ENCODE measurements at regions not wholly inside any gene's neighbourhood (a gene's known extent, or its start where the extent isn't known, plus 50 kb on each side); places are given as distances from the start of the nearest gene placed in this dataset.

GRCh38 chr9:95752129-95752731, 123.3 kb upstream of the ERCC6L2 start:
- Histone ChIP-seq H3K4me3 (ENCODE audit: low read depth in 1 of 3, low read length in 3 of 3) (no peak overlapping the region), H3K9me3 (ENCODE audit: control insufficient read depth in 2 of 2, insufficient read depth in 1 of 2, low read depth in 1 of 2, low read length in 1 of 2) (no peaks in the 10 kb centered on the region), H3K36me3 (ENCODE audit: control insufficient read depth in 3 of 3, insufficient read depth in 2 of 3, low read depth in 1 of 3, low read length in 3 of 3) (no peaks in the 10 kb centered on the region), H3K4me1 (ENCODE audit: control insufficient read depth in 3 of 3, insufficient read depth in 2 of 3, low read depth in 1 of 3, low read length in 2 of 3) (peaks cover 0 to 4% (median 0%) of the 10 kb centered on the region in 3 donors), H3K27ac (ENCODE audit: low read depth in 1 of 3, low read length in 2 of 3) (no peak overlapping the region), H3K27me3 (ENCODE audit: control insufficient read depth in 3 of 3, insufficient read depth in 3 of 3, low read length in 3 of 3) (peaks cover 0 to 9% (median 0%) of the 10 kb centered on the region in 3 donors)
- 49 to 53% (median 51%) methylated on average over 30 to 41 of the region's 41 CpGs for WGBS, 3 donors
- no peak for FAIRE-seq
- no peak for DNase-seq

- H3K27ac ChIP-seq (ENCODE audit: low read depth in 1 of 3, low read length in 2 of 3): no peak overlapping the region
- H3K36me3 ChIP-seq (ENCODE audit: control insufficient read depth in 3 of 3, insufficient read depth in 2 of 3, low read depth in 1 of 3, low read length in 3 of 3): no peaks in the 10 kb centered on the region
- no peak for DNase-seq
- no peak overlapping the region for H3K4me3 ChIP-seq (ENCODE audit: low read depth in 1 of 3, low read length in 3 of 3)
- H3K9me3 ChIP-seq (ENCODE audit: control insufficient read depth in 2 of 2, insufficient read depth in 1 of 2, low read depth in 1 of 2, low read length in 1 of 2): no peaks in the 10 kb centered on the region
- peaks cover 0 to 4% (median 0%) of the 10 kb centered on the region in 3 donors for H3K4me1 ChIP-seq (ENCODE audit: control insufficient read depth in 3 of 3, insufficient read depth in 2 of 3, low read depth in 1 of 3, low read length in 2 of 3)
- no peak for FAIRE-seq
- peaks cover 0 to 9% (median 0%) of the 10 kb centered on the region in 3 donors for H3K27me3 ChIP-seq (ENCODE audit: control insufficient read depth in 3 of 3, insufficient read depth in 3 of 3, low read length in 3 of 3)
- 24 to 56% (median 42%) methylated on average over 2 of the region's 2 CpGs for WGBS, 3 donors
Measured at GRCh38 chr9:95751520-95751790, 124.0 kb upstream of the ERCC6L2 start.

- FAIRE-seq (no peak), DNase-seq (peak in 1 of 2 donors; percentile 38)
- Histone ChIP-seq H3K4me3 (ENCODE audit: low read depth in 1 of 3, low read length in 3 of 3) (no peak overlapping the region), H3K9me3 (ENCODE audit: control insufficient read depth in 2 of 2, insufficient read depth in 1 of 2, low read depth in 1 of 2, low read length in 1 of 2) (no peaks in the 10 kb centered on the region), H3K36me3 (ENCODE audit: control insufficient read depth in 3 of 3, insufficient read depth in 2 of 3, low read depth in 1 of 3, low read length in 3 of 3) (no peaks in the 10 kb centered on the region), H3K4me1 (ENCODE audit: control insufficient read depth in 3 of 3, insufficient read depth in 2 of 3, low read depth in 1 of 3, low read length in 2 of 3) (peaks cover 0 to 4% (median 0%) of the 10 kb centered on the region in 3 donors), H3K27ac (ENCODE audit: low read depth in 1 of 3, low read length in 2 of 3) (no peak overlapping the region), H3K27me3 (ENCODE audit: control insufficient read depth in 3 of 3, insufficient read depth in 3 of 3, low read length in 3 of 3) (peaks cover 0 to 9% (median 0%) of the 10 kb centered on the region in 3 donors)
- 70 to 79% (median 71%) methylated on average over 10 to 11 of the region's 11 CpGs for WGBS, 3 donors
Measured at GRCh38 chr9:95750725-95751519, 124.6 kb upstream of the ERCC6L2 start.

GRCh38 chr9:95749493-95749892, 126.0 kb upstream of the ERCC6L2 start:
- WGBS, 3 donors: 82 to 86% (median 85%) methylated on average over 9 of the region's 9 CpGs
- Histone ChIP-seq H3K27ac (ENCODE audit: low read depth in 1 of 3, low read length in 2 of 3) (no peak overlapping the region), H3K36me3 (ENCODE audit: control insufficient read depth in 3 of 3, insufficient read depth in 2 of 3, low read depth in 1 of 3, low read length in 3 of 3) (no peaks in the 10 kb centered on the region), H3K27me3 (ENCODE audit: control insufficient read depth in 3 of 3, insufficient read depth in 3 of 3, low read length in 3 of 3) (peaks cover 0 to 9% (median 0%) of the 10 kb centered on the region in 3 donors), H3K4me1 (ENCODE audit: control insufficient read depth in 3 of 3, insufficient read depth in 2 of 3, low read depth in 1 of 3, low read length in 2 of 3) (no peaks in the 10 kb centered on the region), H3K4me3 (ENCODE audit: low read depth in 1 of 3, low read length in 3 of 3) (no peak overlapping the region), H3K9me3 (ENCODE audit: control insufficient read depth in 2 of 2, insufficient read depth in 1 of 2, low read depth in 1 of 2, low read length in 1 of 2) (no peaks in the 10 kb centered on the region)
- FAIRE-seq (no peak), DNase-seq (no peak)

- H3K4me3 ChIP-seq (ENCODE audit: low read depth in 1 of 3, low read length in 3 of 3): no peak overlapping the region
- FAIRE-seq: no peak
- no peaks in the 10 kb centered on the region for H3K9me3 ChIP-seq (ENCODE audit: control insufficient read depth in 2 of 2, insufficient read depth in 1 of 2, low read depth in 1 of 2, low read length in 1 of 2)
- H3K27me3 ChIP-seq (ENCODE audit: control insufficient read depth in 3 of 3, insufficient read depth in 3 of 3, low read length in 3 of 3): no peaks in the 10 kb centered on the region
- no peaks in the 10 kb centered on the region for H3K36me3 ChIP-seq (ENCODE audit: control insufficient read depth in 3 of 3, insufficient read depth in 2 of 3, low read depth in 1 of 3, low read length in 3 of 3)
- no peaks in the 10 kb centered on the region for H3K4me1 ChIP-seq (ENCODE audit: control insufficient read depth in 3 of 3, insufficient read depth in 2 of 3, low read depth in 1 of 3, low read length in 2 of 3)
- H3K27ac ChIP-seq (ENCODE audit: low read depth in 1 of 3, low read length in 2 of 3): no peak overlapping the region
- no peak for DNase-seq
- WGBS, 3 donors: 63 to 72% (median 66%) methylated on average over 4 of the region's 4 CpGs
Measured at GRCh38 chr9:95746408-95747180, 128.9 kb upstream of the ERCC6L2 start.

- no peaks in the 10 kb centered on the region for H3K4me1 ChIP-seq (ENCODE audit: control insufficient read depth in 3 of 3, insufficient read depth in 2 of 3, low read depth in 1 of 3, low read length in 2 of 3)
- H3K27ac ChIP-seq (ENCODE audit: low read depth in 1 of 3, low read length in 2 of 3): no peak overlapping the region
- whole genome bisulfite sequencing, 3 donors: 71 to 89% (median 81%) methylated on average over 6 of the region's 6 CpGs
- no peak overlapping the region for H3K4me3 ChIP-seq (ENCODE audit: low read depth in 1 of 3, low read length in 3 of 3)
- H3K9me3 ChIP-seq (ENCODE audit: control insufficient read depth in 2 of 2, insufficient read depth in 1 of 2, low read depth in 1 of 2, low read length in 1 of 2): no peaks in the 10 kb centered on the region
- no peaks in the 10 kb centered on the region for H3K27me3 ChIP-seq (ENCODE audit: control insufficient read depth in 3 of 3, insufficient read depth in 3 of 3, low read length in 3 of 3)
- FAIRE-seq (no peak), DNase-seq (no peak)
- H3K36me3 ChIP-seq (ENCODE audit: control insufficient read depth in 3 of 3, insufficient read depth in 2 of 3, low read depth in 1 of 3, low read length in 3 of 3): no peaks in the 10 kb centered on the region
Measured at GRCh38 chr9:95742821-95743220, 132.7 kb upstream of the ERCC6L2 start.

GRCh38 chr9:95741631-95742030, 133.9 kb upstream of the ERCC6L2 start:
- Histone ChIP-seq H3K36me3 (ENCODE audit: control insufficient read depth in 3 of 3, insufficient read depth in 2 of 3, low read depth in 1 of 3, low read length in 3 of 3) (no peaks in the 10 kb centered on the region), H3K27me3 (ENCODE audit: control insufficient read depth in 3 of 3, insufficient read depth in 3 of 3, low read length in 3 of 3) (no peaks in the 10 kb centered on the region), H3K27ac (ENCODE audit: low read depth in 1 of 3, low read length in 2 of 3) (peak overlapping the region in 1 of 3 donors; percentile 19), H3K9me3 (ENCODE audit: control insufficient read depth in 2 of 2, insufficient read depth in 1 of 2, low read depth in 1 of 2, low read length in 1 of 2) (no peaks in the 10 kb centered on the region), H3K4me1 (ENCODE audit: control insufficient read depth in 3 of 3, insufficient read depth in 2 of 3, low read depth in 1 of 3, low read length in 2 of 3) (no peaks in the 10 kb centered on the region), H3K4me3 (ENCODE audit: low read depth in 1 of 3, low read length in 3 of 3) (no peak overlapping the region)
- 36 to 72% (median 42%) methylated on average over 2 of the region's 2 CpGs for WGBS, 3 donors
- FAIRE-seq: no peak
- DNase-seq: no peak

GRCh38 chr9:95740217-95741004, 135.1 kb upstream of the ERCC6L2 start:
- no peaks in the 10 kb centered on the region for H3K27me3 ChIP-seq (ENCODE audit: control insufficient read depth in 3 of 3, insufficient read depth in 3 of 3, low read length in 3 of 3)
- H3K36me3 ChIP-seq (ENCODE audit: control insufficient read depth in 3 of 3, insufficient read depth in 2 of 3, low read depth in 1 of 3, low read length in 3 of 3): no peaks in the 10 kb centered on the region
- DNase-seq (no peak), FAIRE-seq (no peak)
- no peaks in the 10 kb centered on the region for H3K9me3 ChIP-seq (ENCODE audit: control insufficient read depth in 2 of 2, insufficient read depth in 1 of 2, low read depth in 1 of 2, low read length in 1 of 2)
- H3K4me3 ChIP-seq (ENCODE audit: low read depth in 1 of 3, low read length in 3 of 3): no peak overlapping the region
- WGBS, 3 donors: 74 to 86% (median 76%) methylated on average over 11 of the region's 11 CpGs
- no peaks in the 10 kb centered on the region for H3K4me1 ChIP-seq (ENCODE audit: control insufficient read depth in 3 of 3, insufficient read depth in 2 of 3, low read depth in 1 of 3, low read length in 2 of 3)
- H3K27ac ChIP-seq (ENCODE audit: low read depth in 1 of 3, low read length in 2 of 3): peak overlapping the region in 1 of 3 donors; percentile 28

All from small intestine (tissue), 7 donors.